Stimulated activated CD4-positive, alpha-beta T cell treated with anti-CD3 and anti-CD28 coated beads, TNF-alpha, amount 100 ng/mL, for 24 hours (primary cell): ENCODE measurements at regions not wholly inside any gene's neighbourhood (a gene's known extent, or its start where the extent isn't known, plus 50 kb on each side); places are given as distances from the start of the nearest gene placed in this dataset.

ENCODE experiments used
- DNase-seq, 3 experiments: peaks; one replicate each; pipeline ENCODE4 v3.0.0-alpha.2; 2020; ENCODE audit warnings: low read depth in 3 of 3

GRCh38 chr13:30107521-30108136 lies 199.7 kb downstream of the KATNAL1 start:
- no peak for DNase-seq

- no peak for DNase-seq
Observed at GRCh38 chr13:30107121-30107520, 200.2 kb downstream of the KATNAL1 start.

- DNase-seq = no peak
Observed at GRCh38 chr13:30105381-30105780, 202.0 kb downstream of the KATNAL1 start.

GRCh38 chr13:30103161-30103840 lies 204.1 kb downstream of the KATNAL1 start:
- DNase-seq = no peak

- no peak for DNase-seq
Observed at GRCh38 chr13:30100226-30100625, 207.1 kb downstream of the KATNAL1 start.

GRCh38 chr13:30097701-30098100 lies 209.7 kb downstream of the KATNAL1 start:
- DNase-seq = no peak

- DNase-seq = no peak
Observed at GRCh38 chr13:30097089-30097488, 210.3 kb downstream of the KATNAL1 start.

- no peak for DNase-seq
Observed at GRCh38 chr13:30094015-30094414, 213.3 kb downstream of the KATNAL1 start.

- DNase-seq = no peak
Observed at GRCh38 chr13:30093236-30093635, 214.1 kb downstream of the KATNAL1 start.

GRCh38 chr13:30091691-30092090 lies 215.7 kb downstream of the KATNAL1 start:
- DNase-seq = no peak

GRCh38 chr13:30091035-30091434 lies 216.3 kb downstream of the KATNAL1 start:
- no peak for DNase-seq

GRCh38 chr13:30088312-30088855 lies 219.0 kb downstream of the KATNAL1 start:
- DNase-seq = no peak

- DNase-seq = no peak
Observed at GRCh38 chr13:30085087-30085486, 222.3 kb downstream of the KATNAL1 start.

GRCh38 chr13:30082391-30082790 lies 225.0 kb downstream of the KATNAL1 start:
- DNase-seq = no peak

GRCh38 chr13:30081331-30081730 lies 226.0 kb downstream of the KATNAL1 start:
- DNase-seq = no peak

GRCh38 chr13:30079501-30079900 lies 227.8 kb downstream of the KATNAL1 start:
- no peak for DNase-seq

- DNase-seq = no peak
Observed at GRCh38 chr13:30078059-30078458, 227.6 kb upstream of the UBL3 start.

- DNase-seq = no peak
Observed at GRCh38 chr13:30077240-30077735, 226.9 kb upstream of the UBL3 start.

GRCh38 chr13:30074955-30075614 lies 224.7 kb upstream of the UBL3 start:
- DNase-seq = no peak

GRCh38 chr13:30074431-30074830 lies 224.0 kb upstream of the UBL3 start:
- no peak for DNase-seq

GRCh38 chr13:30072818-30073186 lies 222.4 kb upstream of the UBL3 start:
- no peak for DNase-seq

GRCh38 chr13:30071969-30072817 lies 221.8 kb upstream of the UBL3 start:
- no peak for DNase-seq
